NCI-H2107 treated with DMSO at 0.1 percent for 48 hours (cell line): ENCODE measurements at regions not wholly inside any gene's neighbourhood (a gene's known extent, or its start where the extent isn't known, plus 50 kb on each side); places are given as distances from the start of the nearest gene placed in this dataset.

ENCODE experiments used
- DNase-seq: peaks from one replicate; lab custom pipeline; 2025; ENCODE audit not compliant: unreplicated experiment; lab: John Stamatoyannopoulos, UW

DNA sequence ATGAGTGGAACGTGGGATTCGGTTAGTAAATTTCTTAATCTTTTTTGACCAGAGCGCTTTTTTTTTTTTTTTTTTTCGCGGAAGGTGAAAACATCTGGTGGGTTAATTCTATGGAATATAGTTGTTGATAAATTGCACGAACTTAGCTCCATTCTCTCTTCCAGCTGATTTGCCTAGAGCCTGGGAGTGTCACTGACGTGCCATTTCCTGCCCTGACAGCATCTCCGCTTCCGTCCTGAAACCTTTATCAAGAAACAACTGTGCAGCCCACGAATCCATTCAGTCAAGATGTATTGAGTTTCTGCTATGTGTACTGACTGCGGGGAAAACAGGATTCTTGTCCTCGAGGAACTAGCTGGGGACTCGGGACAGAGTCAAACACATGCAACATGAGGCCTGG is 59.5 kb upstream of the TGM3 start:
- no peak for DNase-seq

DNA sequence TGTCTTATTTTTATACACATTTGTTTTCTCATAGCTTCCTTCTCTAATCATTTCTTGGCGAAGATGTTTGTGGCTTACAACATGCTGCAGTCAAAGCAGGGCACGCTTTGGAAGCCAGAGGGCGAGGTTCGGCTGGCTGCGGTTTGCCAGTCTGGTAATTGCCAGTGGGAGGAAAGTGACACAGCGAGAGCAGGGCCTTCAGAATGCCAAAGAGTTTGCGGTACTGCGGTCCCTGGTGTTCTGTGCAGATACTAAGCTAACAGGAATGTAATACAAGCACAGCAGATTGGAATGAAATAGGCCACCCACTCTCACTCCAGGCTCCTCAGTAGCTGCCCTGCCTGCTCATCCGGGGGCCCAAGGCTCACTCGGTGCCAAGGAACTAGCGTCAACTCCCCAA is 58.7 kb upstream of the TGM3 start:
- peak; percentile 73 for DNase-seq

- no peak for DNase-seq
These were observed 57.2 kb upstream of the TGM3 start for GRCh38 chr20:2238601-2239000.

DNA sequence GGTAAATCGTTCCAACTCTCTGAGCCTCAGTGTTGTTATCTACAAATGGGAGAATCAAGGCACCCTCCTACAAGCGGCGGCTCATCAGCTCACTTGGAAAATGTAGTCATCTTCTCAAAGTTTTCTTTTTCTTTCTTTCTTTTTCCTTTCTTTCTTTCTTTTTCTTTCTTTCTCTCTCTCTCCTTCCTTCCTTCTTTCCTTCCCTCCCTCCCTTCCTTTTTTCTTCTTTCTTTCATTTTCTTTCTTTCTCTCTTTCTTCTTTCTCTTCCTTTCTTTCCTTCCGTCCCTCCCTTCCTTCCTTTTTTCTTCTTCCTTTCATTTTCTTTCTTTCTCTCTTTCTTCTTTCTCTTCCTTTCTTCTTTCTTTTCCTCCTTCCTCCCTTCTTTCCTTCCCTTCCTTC is 55.0 kb upstream of the TGM3 start:
- no peak for DNase-seq

DNA sequence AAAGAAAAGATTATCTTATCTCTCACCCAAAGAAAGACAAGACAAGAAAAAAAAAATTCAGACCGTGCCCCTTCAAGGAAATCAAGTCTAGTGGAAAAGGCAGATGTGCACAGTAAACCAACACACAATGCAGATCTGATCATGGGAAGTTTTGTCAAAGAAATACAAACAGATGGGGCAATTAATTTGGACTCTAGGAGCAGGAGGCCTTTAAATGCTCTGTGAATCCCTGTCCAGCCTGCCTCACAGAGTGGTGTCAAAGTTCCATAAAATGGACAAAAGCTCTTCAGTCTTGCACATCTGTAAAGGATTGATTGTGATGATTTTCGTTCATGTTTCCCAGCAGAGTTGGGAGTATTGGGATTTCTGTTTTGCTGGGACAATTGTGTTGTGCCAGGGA is 53.1 kb upstream of the TGM3 start:
- DNase-seq = no peak

- DNase-seq = no peak
These were observed 51.3 kb upstream of the TGM3 start for GRCh38 chr20:2244523-2244922.

- DNase-seq = no peak
These were observed 50.8 kb upstream of the TGM3 start for GRCh38 chr20:2244993-2245392.

DNA sequence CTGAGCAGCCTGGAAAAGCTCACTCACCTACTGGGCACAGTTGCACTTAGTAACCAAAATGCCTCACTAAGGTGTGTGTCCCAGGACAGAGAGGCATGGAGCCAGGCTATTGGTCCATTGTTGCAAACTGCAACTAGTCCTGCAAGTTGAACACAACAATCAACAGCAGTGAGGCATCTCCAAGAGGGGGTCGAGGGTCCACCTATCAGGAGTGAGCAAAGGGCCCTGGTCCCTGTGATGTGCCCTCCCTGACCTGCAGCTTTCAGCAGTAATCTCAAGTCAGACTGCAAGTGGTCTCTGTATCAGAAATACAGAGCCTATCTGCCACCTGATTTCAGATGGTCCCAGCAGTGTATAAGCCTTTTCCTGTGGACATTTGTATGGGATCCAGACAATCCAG is 50.2 kb upstream of the TGM3 start:
- no peak for DNase-seq
